Dedifferentiated amniotic fluid mesenchymal stem cell (primary cell): ENCODE measurements at regions not wholly inside any gene's neighbourhood (a gene's known extent, or its start where the extent isn't known, plus 50 kb on each side); places are given as distances from the start of the nearest gene placed in this dataset.
"Not testable (repeated sequence)": the region's sequence is repeated elsewhere in the genome, so short reads cannot be mapped to it uniquely, and the experiment has no call there.

Experiments used
- DNase-seq: peaks from one replicate; pipeline ENCODE4 v3.0.0-alpha.2; 2016; ENCODE audit errors: extremely low spot score

DNA sequence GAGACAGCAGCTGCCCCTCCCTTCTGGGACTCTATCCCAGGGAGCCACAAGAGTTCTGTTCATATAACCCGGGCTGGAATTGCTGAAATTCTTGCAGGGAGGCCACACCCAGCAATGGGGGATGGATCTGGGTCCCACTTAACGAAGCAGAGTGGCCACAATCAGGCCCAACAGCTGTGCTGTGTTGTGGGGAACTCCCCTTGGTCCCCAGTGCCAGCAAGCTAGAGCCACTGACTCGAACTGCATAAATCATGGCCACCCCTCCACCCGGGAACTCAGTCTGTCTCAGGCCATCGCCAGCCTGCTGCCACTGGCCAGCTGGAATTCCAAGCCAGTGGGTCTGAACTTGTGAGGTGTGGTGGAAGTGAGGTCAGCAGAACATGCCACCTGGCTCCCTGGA, 111.1 kb downstream of the KLF8 start:
- no peak for DNase-seq

GRCh38 chrX:56343664-56344063, 111.5 kb downstream of the KLF8 start:
- no peak for DNase-seq

GRCh38 chrX:56358145-56358544, 126.0 kb downstream of the KLF8 start:
- not testable (repeated sequence) for DNase-seq

- DNase-seq = not testable (repeated sequence)
These were observed 133.0 kb downstream of the KLF8 start for GRCh38 chrX:56365171-56365570.

GRCh38 chrX:56366901-56367300, 134.7 kb downstream of the KLF8 start:
- no peak for DNase-seq

DNA sequence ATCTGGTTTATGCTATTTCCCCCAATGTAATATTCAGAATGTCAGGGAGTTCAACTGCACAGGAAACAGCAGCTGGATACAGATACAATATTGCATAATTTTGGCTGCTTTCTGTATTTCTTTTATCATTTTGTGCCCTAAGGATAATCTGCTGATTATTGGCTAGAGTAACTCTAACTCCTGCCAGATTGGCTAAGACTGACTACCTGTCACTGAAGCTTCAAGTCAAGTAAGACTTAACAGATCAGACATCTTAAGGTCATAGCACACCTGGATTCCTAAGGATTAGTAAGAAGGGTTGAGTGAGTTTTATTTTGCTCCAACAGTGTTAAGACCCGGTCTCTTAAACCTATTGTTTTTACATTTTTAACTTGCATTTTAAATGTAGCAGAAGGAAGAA, 136.8 kb downstream of the KLF8 start:
- no peak for DNase-seq

DNA sequence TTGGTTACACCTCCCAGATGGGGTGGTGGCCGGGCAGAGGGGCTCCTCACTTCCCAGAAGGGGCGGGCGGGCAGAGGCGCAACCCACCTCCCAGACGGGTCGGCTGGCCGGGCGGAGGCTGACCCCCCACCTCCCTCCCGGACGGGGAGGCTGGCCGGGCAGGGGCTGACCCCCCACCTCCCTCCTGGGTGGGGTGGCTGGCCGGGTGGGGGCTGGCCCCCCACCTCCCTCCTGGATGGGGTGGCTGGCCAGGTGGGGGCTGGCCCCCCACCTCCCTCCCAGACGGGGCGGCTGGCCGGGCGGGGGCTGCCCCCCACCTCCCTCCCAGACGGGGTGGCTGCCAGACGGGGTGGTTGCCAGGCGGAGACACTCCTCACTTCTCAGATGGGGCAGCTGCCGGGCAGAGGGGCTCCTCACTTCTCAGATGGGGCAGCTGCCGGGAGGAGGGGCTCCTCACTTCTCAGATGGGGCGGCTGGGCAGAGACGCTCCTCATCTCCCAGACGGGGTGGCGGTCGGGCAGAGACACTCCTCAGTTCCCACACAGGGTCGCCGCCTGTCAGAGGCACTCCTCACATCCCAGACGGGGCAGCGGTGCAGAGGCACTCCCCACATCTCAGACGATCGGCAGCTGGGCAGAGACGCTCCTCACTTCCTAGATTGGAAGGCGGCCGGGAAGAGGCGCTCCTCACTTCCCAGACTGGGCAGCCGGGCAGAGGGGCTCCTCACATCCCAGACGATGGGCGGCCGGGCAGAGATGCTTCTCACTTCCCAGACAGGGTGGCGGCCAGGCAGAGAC, 148.0 kb downstream of the KLF8 start:
- DNase-seq = not testable (repeated sequence)

DNA sequence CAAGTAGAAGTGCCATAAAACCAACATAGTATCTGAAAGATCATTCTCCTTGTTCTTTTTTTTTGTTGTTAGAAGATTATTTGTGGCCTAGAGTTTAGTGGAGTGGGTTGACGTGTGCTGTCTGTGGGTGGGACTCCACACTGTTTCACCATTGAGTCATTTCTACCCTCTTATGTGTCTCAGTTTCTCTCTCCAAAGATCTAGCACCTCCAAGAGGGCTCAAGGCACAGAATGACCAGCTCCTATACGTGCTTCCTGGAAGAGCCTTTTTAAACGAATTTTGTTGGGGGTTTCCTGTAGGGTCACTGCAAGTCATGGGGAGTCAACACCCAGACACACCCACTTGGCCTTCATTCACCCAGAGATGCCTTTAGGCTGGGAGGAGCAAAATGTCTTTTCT, 150.1 kb downstream of the KLF8 start:
- DNase-seq = peak; percentile 5

- DNase-seq = no peak
These were observed 153.2 kb downstream of the KLF8 start for GRCh38 chrX:56385336-56385735.

- no peak for DNase-seq
These were observed 153.8 kb downstream of the KLF8 start for GRCh38 chrX:56385960-56386359.

- no peak for DNase-seq
These were observed 165.5 kb downstream of the KLF8 start for GRCh38 chrX:56397636-56398035.

- DNase-seq = no peak
These were observed 161.2 kb upstream of the UBQLN2 start for GRCh38 chrX:56402207-56402606.

- DNase-seq = no peak
These were observed 133.8 kb upstream of the UBQLN2 start for GRCh38 chrX:56429581-56429980.

DNA sequence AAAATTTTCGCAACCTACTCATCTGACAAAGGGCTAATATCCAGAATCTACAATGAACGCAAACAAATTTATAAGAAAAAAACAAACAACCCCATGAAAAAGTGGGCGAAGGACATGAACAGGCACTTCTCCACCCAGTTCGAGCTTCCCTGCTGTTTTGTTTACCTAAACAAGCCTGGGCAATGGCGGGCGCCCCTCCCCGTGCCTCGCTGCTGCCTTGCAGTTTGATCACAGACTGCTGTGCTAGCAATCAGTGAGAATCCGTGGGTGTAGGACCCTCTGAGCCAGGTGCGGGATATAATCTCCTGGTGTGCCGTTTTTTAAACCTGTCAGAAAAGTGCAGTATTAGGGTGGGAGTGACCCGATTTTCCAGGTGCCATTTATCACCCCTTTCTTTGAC, 111.4 kb upstream of the UBQLN2 start:
- DNase-seq = not testable (repeated sequence)

DNA sequence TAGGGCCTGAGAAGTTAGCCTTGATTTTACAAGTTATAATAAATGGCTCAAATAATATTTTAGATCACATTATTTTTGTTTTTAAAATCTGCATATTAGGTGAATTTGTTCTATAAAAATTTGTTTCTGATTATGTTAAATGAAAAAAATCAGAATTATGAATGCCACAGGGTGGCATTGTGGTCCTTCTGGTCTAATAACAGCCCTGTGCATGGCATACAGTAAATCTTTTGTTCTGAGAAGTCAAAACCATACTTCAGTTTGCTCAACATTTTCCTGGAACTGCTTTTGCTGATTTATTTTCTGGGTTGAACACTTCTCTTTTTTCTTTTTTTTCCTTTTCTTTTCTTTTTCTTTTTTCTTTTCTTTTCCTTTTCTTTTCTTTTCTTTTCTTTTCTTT, 101.0 kb upstream of the UBQLN2 start:
- DNase-seq = no peak

GRCh38 chrX:56468441-56468840, 95.0 kb upstream of the UBQLN2 start:
- no peak for DNase-seq

GRCh38 chrX:56494923-56495322, 68.5 kb upstream of the UBQLN2 start:
- DNase-seq = not testable (repeated sequence)

- DNase-seq = no peak
These were observed 64.7 kb upstream of the UBQLN2 start for GRCh38 chrX:56498756-56499155.

GRCh38 chrX:56499372-56499771, 64.1 kb upstream of the UBQLN2 start:
- no peak for DNase-seq

DNA sequence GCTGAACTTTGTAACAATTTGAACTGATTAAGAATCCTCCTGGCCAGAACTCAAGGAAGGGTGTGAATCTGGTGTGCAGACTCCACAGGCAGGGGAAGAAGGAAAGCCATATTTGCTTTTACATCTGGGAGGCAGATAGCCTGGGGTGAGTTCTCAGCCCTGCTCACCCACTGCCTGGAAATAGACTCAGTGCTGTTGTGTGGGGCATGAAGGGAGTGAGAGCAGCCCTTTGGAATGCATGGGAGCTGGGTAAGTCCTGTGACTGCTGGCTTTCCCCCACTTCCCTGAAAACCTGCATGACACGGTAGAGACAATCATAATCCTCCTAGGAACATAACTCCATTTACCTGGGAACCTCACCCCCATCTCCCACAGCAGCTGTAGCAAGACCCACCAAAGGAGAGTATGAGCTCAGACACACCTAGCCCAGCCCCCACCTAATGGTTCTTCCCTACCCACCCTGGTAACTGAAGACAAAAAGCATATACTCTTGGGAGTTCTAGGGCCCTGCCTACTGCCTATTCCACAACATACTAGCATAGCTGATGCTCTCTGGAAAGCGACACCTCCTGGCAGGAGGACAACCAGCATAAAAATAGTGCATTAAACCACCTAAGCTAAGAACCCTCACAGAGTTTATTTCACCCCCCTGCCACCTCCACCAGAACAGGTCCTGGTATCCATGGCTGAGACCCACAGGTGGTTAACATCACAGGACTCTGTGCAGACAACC, 59.3 kb upstream of the UBQLN2 start:
- DNase-seq = no peak

- DNase-seq = no peak
These were observed 57.6 kb upstream of the UBQLN2 start for GRCh38 chrX:56505866-56506265.
